Testis (tissue), 2 donors: ENCODE measurements at regions not wholly inside any gene's neighbourhood (a gene's known extent, or its start where the extent isn't known, plus 50 kb on each side); places are given as distances from the start of the nearest gene placed in this dataset.

Experiments
- DNase-seq: peaks from one replicate; pipeline ENCODE4 v3.0.0-alpha.2; 2019
- H3K27ac ChIP-seq, 2 donors: fragments of 200-600 bp; sonication (generic); one replicate each; pipeline ENCODE4 v1.5.1; 2019
- H3K27me3 ChIP-seq: fragments of 200-600 bp; sonication (generic); one replicate; pipeline ENCODE4 v1.5.1; 2019
- H3K36me3 ChIP-seq: fragments of 200-600 bp; sonication (generic); one replicate; pipeline ENCODE4 v1.5.1; 2017; ENCODE audit warnings: low read depth; ENCODE audit errors: missing control alignments
- H3K4me1 ChIP-seq: fragments of 200-600 bp; sonication (generic); one replicate; pipeline ENCODE4 v1.5.1; 2019
- H3K4me3 ChIP-seq, 2 donors: fragments of 200-600 bp; sonication (generic); one replicate each; pipeline ENCODE4 v1.5.1; 2017 to 2019
- H3K9me3 ChIP-seq: fragments of 200-600 bp; sonication (generic); one replicate; pipeline ENCODE4 v1.5.1; 2017
- POLR2A ChIP-seq: fragments of 450-650 bp; IDR thresholded peaks from one replicate; pipeline ENCODE4 v1.6.1; 2017; ENCODE audit warnings: antibody characterized with exemption, mild to moderate bottlenecking, moderate library complexity
- WGBS, 2 donors: methylation state at CpG; one replicate each; pipeline ENCODE4 v1.1.5; 2018; 5-methylcytosine and 5-hydroxymethylcytosine counted together
- intact Hi-C: fragments of 100-400 bp; cut with DNase I; formaldehyde crosslinking; loops from one replicate; pipeline ENCODE4 v1.15.1; 2023; ENCODE audit warnings: low total_unique reads
- TF ChIP-seq, protein P1 (sequence below), 3 experiments: fragments of 450-650 bp in 2 of 3; fragments of 200-600 bp in 1 of 3; sonication (generic) in 1 of 3; IDR thresholded peaks; one replicate each; pipeline ENCODE4 v1.5.1; 2016 to 2019; ENCODE audit warnings: antibody characterized with exemption in 3 of 3, mild to moderate bottlenecking in 2 of 3, moderate library complexity in 1 of 3

DNA sequence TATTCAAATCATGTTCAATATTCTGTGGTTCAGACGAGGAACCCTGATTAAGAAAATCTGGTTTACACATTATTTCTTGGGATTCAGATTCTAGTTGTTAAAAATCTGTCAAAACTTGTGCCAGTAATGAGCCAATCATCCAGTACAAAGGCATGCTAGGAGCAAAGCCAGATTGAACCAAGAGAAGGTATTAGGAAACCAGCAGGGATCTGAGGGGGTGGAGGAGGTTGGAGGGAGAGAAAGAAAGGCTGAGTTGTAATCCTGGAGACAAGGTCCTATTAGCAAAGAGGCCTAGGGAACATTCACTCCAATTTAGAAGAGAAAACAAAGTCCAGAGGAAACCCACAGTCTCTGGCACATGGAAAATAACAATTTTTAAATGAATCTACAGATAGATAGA, 352.9 kb downstream of the LTN1 start:
- 93 to 100% methylated on average over 1 of the region's 1 CpG for WGBS, 2 donors
- Histone ChIP-seq H3K27me3 (no peaks in the 10 kb centered on the region), H3K4me3 (no peak overlapping the region), H3K27ac (no peak overlapping the region), H3K36me3 (no peaks in the 10 kb centered on the region), H3K9me3 (no peaks in the 10 kb centered on the region), H3K4me1 (no peaks in the 10 kb centered on the region)
- TF ChIP-seq, protein P1, sequence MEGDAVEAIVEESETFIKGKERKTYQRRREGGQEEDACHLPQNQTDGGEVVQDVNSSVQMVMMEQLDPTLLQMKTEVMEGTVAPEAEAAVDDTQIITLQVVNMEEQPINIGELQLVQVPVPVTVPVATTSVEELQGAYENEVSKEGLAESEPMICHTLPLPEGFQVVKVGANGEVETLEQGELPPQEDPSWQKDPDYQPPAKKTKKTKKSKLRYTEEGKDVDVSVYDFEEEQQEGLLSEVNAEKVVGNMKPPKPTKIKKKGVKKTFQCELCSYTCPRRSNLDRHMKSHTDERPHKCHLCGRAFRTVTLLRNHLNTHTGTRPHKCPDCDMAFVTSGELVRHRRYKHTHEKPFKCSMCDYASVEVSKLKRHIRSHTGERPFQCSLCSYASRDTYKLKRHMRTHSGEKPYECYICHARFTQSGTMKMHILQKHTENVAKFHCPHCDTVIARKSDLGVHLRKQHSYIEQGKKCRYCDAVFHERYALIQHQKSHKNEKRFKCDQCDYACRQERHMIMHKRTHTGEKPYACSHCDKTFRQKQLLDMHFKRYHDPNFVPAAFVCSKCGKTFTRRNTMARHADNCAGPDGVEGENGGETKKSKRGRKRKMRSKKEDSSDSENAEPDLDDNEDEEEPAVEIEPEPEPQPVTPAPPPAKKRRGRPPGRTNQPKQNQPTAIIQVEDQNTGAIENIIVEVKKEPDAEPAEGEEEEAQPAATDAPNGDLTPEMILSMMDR (IDR thresholded peaks at IDR 0.05) = no peak
- no peak for TF ChIP-seq POLR2A
- no peak for DNase-seq
- intact Hi-C loops = no loop called here

DNA sequence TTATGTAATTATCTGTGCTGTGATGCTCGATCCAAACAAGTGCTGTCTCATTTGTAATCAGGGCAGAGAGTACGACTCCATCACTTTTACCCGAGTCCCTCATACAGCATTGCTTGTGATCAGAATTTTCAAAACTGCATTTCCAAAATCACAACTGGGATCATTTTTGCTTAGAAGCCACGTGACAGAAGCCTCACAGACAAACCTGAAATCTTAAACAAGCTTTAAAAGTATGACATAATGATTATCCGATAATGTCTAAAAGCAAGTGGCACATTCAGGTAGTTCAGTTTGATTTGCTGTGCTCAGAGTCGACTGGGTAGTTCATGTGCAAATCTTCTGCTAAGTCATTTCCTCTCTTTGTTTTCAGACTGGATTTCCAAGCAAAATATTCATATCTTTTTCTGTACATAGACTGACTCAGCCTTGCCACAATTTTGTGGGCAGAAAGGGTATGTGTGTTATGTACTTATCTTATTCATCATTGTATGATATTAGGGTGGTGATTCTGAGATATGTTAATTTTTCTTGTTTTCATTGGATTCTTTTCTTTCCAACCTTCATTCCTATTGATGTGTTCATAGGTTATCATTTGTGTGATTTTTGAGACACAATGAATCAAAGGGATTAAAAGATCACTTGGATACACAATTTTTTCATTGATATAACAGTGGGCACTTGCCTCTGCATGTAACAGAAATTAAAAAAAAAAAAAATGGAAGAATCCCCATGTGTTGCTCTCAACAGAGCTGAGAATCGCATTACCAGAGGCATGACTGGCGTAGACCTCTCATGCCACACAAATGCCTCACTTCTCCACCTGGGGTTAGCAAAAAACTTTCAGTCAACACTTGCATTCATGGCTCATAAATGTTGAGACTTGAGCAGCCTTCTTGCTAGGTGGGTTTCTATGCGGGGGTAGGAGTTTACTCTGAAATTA, 355.7 kb downstream of the LTN1 start:
- DNase-seq = no peak
- 82 to 89% methylated on average over 9 of the region's 9 CpGs for WGBS, 2 donors
- no peak overlapping the region for H3K4me3 ChIP-seq
- H3K36me3 ChIP-seq = no peaks in the 10 kb centered on the region
- no peaks in the 10 kb centered on the region for H3K27me3 ChIP-seq
- no peak overlapping the region for H3K27ac ChIP-seq
- no peaks in the 10 kb centered on the region for H3K9me3 ChIP-seq
- intact Hi-C loops = no loop called here
- no peaks in the 10 kb centered on the region for H3K4me1 ChIP-seq
- TF ChIP-seq POLR2A = no peak
- TF ChIP-seq, protein P1 (IDR thresholded peaks at IDR 0.05) = no peak

DNA sequence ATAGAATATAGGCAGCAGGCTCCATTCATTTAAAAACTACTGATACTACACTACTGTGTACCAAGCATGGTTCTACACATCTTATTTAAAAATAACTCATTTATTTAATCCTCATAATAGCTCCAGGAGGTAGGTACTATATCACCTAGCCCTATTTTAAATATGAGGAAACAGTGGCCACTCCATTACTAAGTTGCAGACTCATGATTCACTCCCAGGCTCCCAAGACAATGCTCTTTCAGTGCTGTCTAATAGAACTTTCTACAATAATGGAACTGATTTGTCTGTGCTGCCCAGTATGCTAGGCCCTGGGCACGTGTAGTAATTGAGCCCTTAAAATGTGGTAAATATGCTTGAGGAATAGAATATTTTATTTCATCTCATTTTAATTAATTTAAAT, 357.1 kb downstream of the LTN1 start:
- no peak for DNase-seq
- intact Hi-C loops = no loop called here

DNA sequence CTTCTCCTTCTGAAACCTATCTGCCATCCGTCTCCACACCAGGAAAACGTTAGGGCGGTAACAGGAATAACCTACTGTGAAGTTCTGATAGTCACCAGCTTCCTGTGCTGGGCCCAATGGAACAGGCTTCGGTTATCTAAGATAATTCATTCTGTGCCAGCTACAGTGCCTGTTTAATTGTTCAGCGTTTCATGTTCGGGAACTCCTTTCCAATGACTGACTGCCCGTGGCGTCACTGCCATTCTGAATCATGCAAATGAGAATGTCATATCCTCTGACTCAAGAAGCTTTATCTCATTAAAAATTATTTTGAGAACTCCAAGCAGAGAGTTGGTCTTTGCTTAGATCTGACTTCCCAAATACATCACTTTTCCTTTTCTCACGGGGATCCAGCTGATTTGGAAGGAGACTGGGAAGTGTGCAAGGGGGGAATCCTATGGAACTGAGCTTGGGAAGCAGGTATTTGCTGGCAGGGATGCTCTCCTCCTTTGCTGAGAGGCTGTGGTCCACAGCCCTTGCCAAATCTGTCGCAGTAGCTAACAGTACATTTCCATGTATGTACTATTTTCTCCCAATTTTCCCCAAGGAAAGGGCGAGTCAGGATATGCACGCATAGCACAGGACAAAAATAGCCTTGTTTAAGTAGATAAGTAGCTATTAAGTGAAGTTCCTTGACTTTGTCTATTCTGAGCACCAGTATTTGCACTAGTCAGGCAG, 358.7 kb downstream of the LTN1 start:
- intact Hi-C loops = no loop called here
- DNase-seq = no peak
- no peaks in the 10 kb centered on the region for H3K4me1 ChIP-seq
- H3K4me3 ChIP-seq = no peak overlapping the region
- no peak overlapping the region for H3K27ac ChIP-seq
- H3K9me3 ChIP-seq = no peaks in the 10 kb centered on the region
- 84% methylated on average over 12 of the region's 12 CpGs for WGBS, 2 donors
- TF ChIP-seq, protein P1 (IDR thresholded peaks at IDR 0.05) = no peak
- no peak for TF ChIP-seq POLR2A
- no peaks in the 10 kb centered on the region for H3K27me3 ChIP-seq
- no peaks in the 10 kb centered on the region for H3K36me3 ChIP-seq

More for the DNA sequence above, 357.1 kb downstream of the LTN1 start:
- Histone ChIP-seq H3K9me3 (no peaks in the 10 kb centered on the region), H3K36me3 (no peaks in the 10 kb centered on the region), H3K27ac (no peak overlapping the region), H3K27me3 (no peaks in the 10 kb centered on the region), H3K4me3 (no peak overlapping the region), H3K4me1 (no peaks in the 10 kb centered on the region)
- 88 to 94% methylated on average over 1 of the region's 1 CpG for WGBS, 2 donors
- no peak for TF ChIP-seq POLR2A
- TF ChIP-seq, protein P1 (IDR thresholded peaks at IDR 0.05) = no peak
